Upper lobe of left lung (tissue), 6 donors: ENCODE measurements at regions not wholly inside any gene's neighbourhood (a gene's known extent, or its start where the extent isn't known, plus 50 kb on each side); places are given as distances from the start of the nearest gene placed in this dataset.

Experiments
- ATAC-seq, 2 donors: fragments of 200-7000 bp; cut with Tn5 transposase; one replicate each; pipeline ENCODE4 v1.9.1; 2022; ENCODE audit warnings: mild to moderate bottlenecking in 2 of 2, moderate library complexity in 2 of 2; ENCODE audit not compliant: low FRiP score in 2 of 2
- DNase-seq, 2 donors: peaks; one replicate each; pipeline ENCODE4 v3.0.0-alpha.2; 2019 to 2020
- H3K27ac ChIP-seq, 4 donors: fragments of 200-600 bp; sonication (generic); one replicate each; pipeline ENCODE4 v1.5.1; 2016 to 2019
- H3K27me3 ChIP-seq, 4 donors: fragments of 200-600 bp; sonication (generic); one replicate each; pipeline ENCODE4 v1.5.1; 2017 to 2019
- H3K36me3 ChIP-seq, 4 donors: fragments of 200-600 bp; sonication (generic); one replicate each; pipeline ENCODE4 v1.5.1; 2016 to 2019
- H3K4me1 ChIP-seq, 4 donors: fragments of 200-600 bp; sonication (generic); one replicate each; pipeline ENCODE4 v1.5.1; 2018 to 2019
- H3K4me3 ChIP-seq, 4 donors: fragments of 200-600 bp; sonication (generic); one replicate each; pipeline ENCODE4 v1.5.1; 2017 to 2019; ENCODE audit warnings: mild to moderate bottlenecking in 2 of 4, moderate library complexity in 1 of 4
- H3K9me3 ChIP-seq, 4 donors: fragments of 200-600 bp; sonication (generic); one replicate each; pipeline ENCODE4 v1.5.1; 2018 to 2019
- CTCF ChIP-seq, 6 experiments: fragments of 450-650 bp in 4 of 6; fragments of 200-600 bp in 2 of 6; sonication (generic) in 2 of 6; IDR thresholded peaks; one replicate each; pipeline ENCODE4 v1.5.1; 2016 to 2019; ENCODE audit warnings: antibody characterized with exemption in 6 of 6
- EP300 ChIP-seq, 4 donors: sonication (generic); formaldehyde crosslinking; IDR thresholded peaks; one replicate each; pipeline ENCODE4 v1.5.1; 2017; ENCODE audit warnings: antibody characterized with exemption in 4 of 4, control low read depth in 2 of 4
- POLR2A ChIP-seq, 4 donors: fragments of 450-650 bp; IDR thresholded peaks; one replicate each; pipeline ENCODE4 v1.5.1; 2016 to 2017; ENCODE audit warnings: antibody characterized with exemption in 4 of 4, mild to moderate bottlenecking in 2 of 4
- POLR2AphosphoS5 ChIP-seq, 2 donors: sonication (generic); formaldehyde crosslinking; IDR thresholded peaks; one replicate each; pipeline ENCODE4 v1.5.1; 2017; ENCODE audit warnings: antibody characterized with exemption in 2 of 2
- WGBS, 2 donors: methylation state at CpG; one replicate each; pipeline ENCODE4 v1.1.5; 2017 to 2018; 5-methylcytosine and 5-hydroxymethylcytosine counted together
- donor health status: DM: no; HTN: no; CAD: no; lungs with moderate emphysema.
- donor health status: DM: no; HTN: yes; CAD: no; lungs with severe emphysema.

- no peak for ATAC-seq
Observed at GRCh38 chr2:118622913-118623312, 224.5 kb downstream of the EN1 start.

GRCh38 chr2:118622108-118622507 lies 225.3 kb downstream of the EN1 start:
- H3K4me3 ChIP-seq = no peak overlapping the region
- no peak for ATAC-seq
- no peaks in the 10 kb centered on the region for H3K27me3 ChIP-seq
- H3K27ac ChIP-seq = no peak overlapping the region
- WGBS, 2 donors = 66 to 68% methylated on average over 3 of the region's 3 CpGs
- TF ChIP-seq POLR2A (IDR thresholded peaks at IDR 0.05) (no peak), CTCF (IDR thresholded peaks at IDR 0.05) (no peak), POLR2AphosphoS5 (IDR thresholded peaks at IDR 0.05) (no peak), EP300 (IDR thresholded peaks at IDR 0.05) (no peak)
- H3K36me3 ChIP-seq = no peaks in the 10 kb centered on the region
- no peaks in the 10 kb centered on the region for H3K4me1 ChIP-seq
- no peak for DNase-seq
- no peaks in the 10 kb centered on the region for H3K9me3 ChIP-seq

More at GRCh38 chr2:118622913-118623312, 224.5 kb downstream of the EN1 start:
- no peak overlapping the region for H3K27ac ChIP-seq
- no peaks in the 10 kb centered on the region for H3K36me3 ChIP-seq
- H3K4me1 ChIP-seq = no peaks in the 10 kb centered on the region
- no peak overlapping the region for H3K4me3 ChIP-seq
- H3K27me3 ChIP-seq = no peaks in the 10 kb centered on the region
- DNase-seq = no peak
- TF ChIP-seq POLR2AphosphoS5 (IDR thresholded peaks at IDR 0.05) = no peak
- TF ChIP-seq EP300 (IDR thresholded peaks at IDR 0.05) = no peak
- no peak for TF ChIP-seq POLR2A (IDR thresholded peaks at IDR 0.05)
- TF ChIP-seq CTCF (IDR thresholded peaks at IDR 0.05) = no peak
- no peaks in the 10 kb centered on the region for H3K9me3 ChIP-seq
- 68 to 72% methylated on average over 4 of the region's 4 CpGs for WGBS, 2 donors

- ATAC-seq (no peak), DNase-seq (no peak)
- no peaks in the 10 kb centered on the region for H3K4me1 ChIP-seq
- H3K4me3 ChIP-seq = no peak overlapping the region
- WGBS, 2 donors = 63 to 77% methylated on average over 12 to 13 of the region's 13 CpGs
- no peaks in the 10 kb centered on the region for H3K36me3 ChIP-seq
- no peak overlapping the region for H3K27ac ChIP-seq
- no peaks in the 10 kb centered on the region for H3K27me3 ChIP-seq
- no peak for TF ChIP-seq EP300 (IDR thresholded peaks at IDR 0.05)
- no peak for TF ChIP-seq CTCF (IDR thresholded peaks at IDR 0.05)
- no peak for TF ChIP-seq POLR2AphosphoS5 (IDR thresholded peaks at IDR 0.05)
- TF ChIP-seq POLR2A (IDR thresholded peaks at IDR 0.05) = no peak
- H3K9me3 ChIP-seq = no peaks in the 10 kb centered on the region
Observed at GRCh38 chr2:118618279-118618678, 229.2 kb downstream of the EN1 start.

- DNase-seq = peak in 1 of 2 donors; percentile 8
- Histone ChIP-seq H3K27me3 (no peaks in the 10 kb centered on the region), H3K9me3 (no peaks in the 10 kb centered on the region), H3K36me3 (no peaks in the 10 kb centered on the region), H3K27ac (no peak overlapping the region), H3K4me3 (no peak overlapping the region), H3K4me1 (no peaks in the 10 kb centered on the region)
- no peak for ATAC-seq
- no peak for TF ChIP-seq POLR2A (IDR thresholded peaks at IDR 0.05)
- no peak for TF ChIP-seq CTCF (IDR thresholded peaks at IDR 0.05)
- TF ChIP-seq EP300 (IDR thresholded peaks at IDR 0.05) = no peak
- TF ChIP-seq POLR2AphosphoS5 (IDR thresholded peaks at IDR 0.05) = no peak
- 76 to 80% methylated on average over 7 of the region's 7 CpGs for WGBS, 2 donors
Observed at GRCh38 chr2:118616432-118616831, 231.0 kb downstream of the EN1 start.

- ATAC-seq (no peak), DNase-seq (no peak)
- WGBS, 2 donors = 28 to 37% methylated on average over 8 of the region's 8 CpGs
- H3K4me3 ChIP-seq = no peak overlapping the region
- H3K9me3 ChIP-seq = no peaks in the 10 kb centered on the region
- H3K27me3 ChIP-seq = no peaks in the 10 kb centered on the region
- H3K4me1 ChIP-seq = no peaks in the 10 kb centered on the region
- no peak for TF ChIP-seq CTCF (IDR thresholded peaks at IDR 0.05)
- TF ChIP-seq POLR2A (IDR thresholded peaks at IDR 0.05) = no peak
- no peak for TF ChIP-seq EP300 (IDR thresholded peaks at IDR 0.05)
- TF ChIP-seq POLR2AphosphoS5 (IDR thresholded peaks at IDR 0.05) = no peak
- H3K27ac ChIP-seq = no peak overlapping the region
- no peaks in the 10 kb centered on the region for H3K36me3 ChIP-seq
Observed at GRCh38 chr2:118614841-118615271, 232.6 kb downstream of the EN1 start.
